Karpas-422 (cell line): ENCODE measurements at regions not wholly inside any gene's neighbourhood (a gene's known extent, or its start where the extent isn't known, plus 50 kb on each side); places are given as distances from the start of the nearest gene placed in this dataset.
A peak's percentile ranks its signal among the peaks of the same experiment; 100 is the strongest.

Experiments used
- DNase-seq: peaks from one replicate; pipeline ENCODE4 v3.0.0-alpha.2; 2015
- H2AFZ ChIP-seq: fragments of 200-600 bp; sonication (generic); 2 replicates; pipeline ENCODE4 v1.6.1; 2014; ENCODE audit warnings: antibody characterized with exemption, low read length, mixed read lengths
- H3K27ac ChIP-seq: fragments of 200-600 bp; sonication (generic); 2 replicates; pipeline ENCODE4 v1.5.1; 2014; ENCODE audit warnings: mild to moderate bottlenecking, low read length, moderate library complexity
- H3K27me3 ChIP-seq: fragments of 200-600 bp; sonication (generic); 2 replicates; pipeline ENCODE4 v1.6.1; 2014; ENCODE audit warnings: low read length, mixed read lengths
- H3K36me3 ChIP-seq: fragments of 200-600 bp; sonication (generic); 2 replicates; pipeline ENCODE4 v1.6.1; 2014; ENCODE audit warnings: low read length, mixed read lengths; ENCODE audit not compliant: insufficient read depth
- H3K4me1 ChIP-seq: fragments of 200-600 bp; sonication (generic); 2 replicates; pipeline ENCODE4 v1.6.1; 2014; ENCODE audit warnings: mild to moderate bottlenecking, low read length, mixed read lengths
- H3K4me2 ChIP-seq: fragments of 200-600 bp; sonication (generic); 2 replicates; pipeline ENCODE4 v1.6.1; 2014; ENCODE audit warnings: low read length, low read depth, mild to moderate bottlenecking; ENCODE audit not compliant: poor library complexity, severe bottlenecking
- H3K4me3 ChIP-seq: fragments of 200-600 bp; sonication (generic); 2 replicates; pipeline ENCODE4 v1.5.1; 2014; ENCODE audit warnings: mild to moderate bottlenecking, antibody characterized with exemption, low read length, mixed read lengths
- H3K79me2 ChIP-seq: fragments of 200-600 bp; sonication (generic); 2 replicates; pipeline ENCODE4 v1.6.1; 2014; ENCODE audit warnings: mild to moderate bottlenecking, low read length, mixed read lengths
- H3K9ac ChIP-seq: fragments of 200-600 bp; sonication (generic); 2 replicates; pipeline ENCODE4 v1.6.0; 2014; ENCODE audit warnings: low read length
- H3K9me2 ChIP-seq: fragments of 200-600 bp; sonication (generic), shearing (Covaris generic); replicated peaks from 2 replicates; pipeline ENCODE4 v1.6.0; 2014; ENCODE audit warnings: mild to moderate bottlenecking, low read length, moderate library complexity; ENCODE audit not compliant: insufficient read depth
- H3K9me3 ChIP-seq: fragments of 300-700, 200-600 bp; sonication (generic); 2 replicates; pipeline ENCODE4 v1.6.1; 2014; ENCODE audit warnings: low read length, mixed read lengths
- H4K20me1 ChIP-seq: fragments of 200-600 bp; sonication (generic); 2 replicates; pipeline ENCODE4 v1.6.1; 2014; ENCODE audit warnings: mild to moderate bottlenecking, antibody characterized with exemption, low read length, low read depth; ENCODE audit not compliant: insufficient read depth

- Histone ChIP-seq H3K9me2 (no peaks in the 10 kb centered on the region), H2AFZ (no peak overlapping the region), H3K27ac (no peak overlapping the region), H3K9ac (no peak overlapping the region), H3K27me3 (no peaks in the 10 kb centered on the region), H3K4me3 (no peak overlapping the region), H4K20me1 (no peaks in the 10 kb centered on the region), H3K9me3 (no peaks in the 10 kb centered on the region), H3K4me2 (no peak overlapping the region), H3K4me1 (peaks cover 10% of the 10 kb centered on the region), H3K79me2 (no peaks in the 10 kb centered on the region), H3K36me3 (no peaks in the 10 kb centered on the region)
- DNase-seq: no peak
These were observed 191.8 kb upstream of the LRFN2 start for GRCh38 chr6:40778918-40779317.

- no peak for DNase-seq
- Histone ChIP-seq H3K4me3 (no peak overlapping the region), H4K20me1 (no peaks in the 10 kb centered on the region), H3K4me1 (peaks cover 16% of the 10 kb centered on the region), H3K27ac (no peak overlapping the region), H3K36me3 (no peaks in the 10 kb centered on the region), H3K4me2 (no peak overlapping the region), H3K27me3 (no peaks in the 10 kb centered on the region), H3K9me3 (no peaks in the 10 kb centered on the region), H3K79me2 (no peaks in the 10 kb centered on the region), H2AFZ (no peak overlapping the region), H3K9ac (no peak overlapping the region), H3K9me2 (no peaks in the 10 kb centered on the region)
These were observed 191.0 kb upstream of the LRFN2 start for GRCh38 chr6:40778196-40778595.

GRCh38 chr6:40774932-40775331, 187.8 kb upstream of the LRFN2 start:
- H3K79me2 ChIP-seq: no peaks in the 10 kb centered on the region
- no peaks in the 10 kb centered on the region for H3K36me3 ChIP-seq
- H3K4me1 ChIP-seq: peaks cover 17% of the 10 kb centered on the region
- H2AFZ ChIP-seq: no peak overlapping the region
- peak; percentile 80 for DNase-seq
- H3K9me3 ChIP-seq: no peaks in the 10 kb centered on the region
- H3K9me2 ChIP-seq: no peaks in the 10 kb centered on the region
- H3K4me3 ChIP-seq: no peak overlapping the region
- no peaks in the 10 kb centered on the region for H3K27me3 ChIP-seq
- H3K4me2 ChIP-seq: no peak overlapping the region
- H3K9ac ChIP-seq: no peak overlapping the region
- no peak overlapping the region for H3K27ac ChIP-seq
- no peaks in the 10 kb centered on the region for H4K20me1 ChIP-seq

GRCh38 chr6:40770794-40771193, 183.6 kb upstream of the LRFN2 start:
- no peaks in the 10 kb centered on the region for H3K9me3 ChIP-seq
- no peak overlapping the region for H2AFZ ChIP-seq
- DNase-seq: no peak
- no peaks in the 10 kb centered on the region for H3K27me3 ChIP-seq
- H3K27ac ChIP-seq: no peak overlapping the region
- H3K4me1 ChIP-seq: peaks cover 28% of the 10 kb centered on the region
- no peaks in the 10 kb centered on the region for H3K36me3 ChIP-seq
- H3K4me3 ChIP-seq: no peak overlapping the region
- H3K79me2 ChIP-seq: no peaks in the 10 kb centered on the region
- H3K9me2 ChIP-seq: no peaks in the 10 kb centered on the region
- H3K4me2 ChIP-seq: no peak overlapping the region
- H4K20me1 ChIP-seq: no peaks in the 10 kb centered on the region
- H3K9ac ChIP-seq: no peak overlapping the region

- H3K79me2 ChIP-seq: no peaks in the 10 kb centered on the region
- H3K4me2 ChIP-seq: no peak overlapping the region
- no peak overlapping the region for H3K4me3 ChIP-seq
- no peak overlapping the region for H3K27ac ChIP-seq
- no peak for DNase-seq
- no peak overlapping the region for H3K9ac ChIP-seq
- H3K36me3 ChIP-seq: no peaks in the 10 kb centered on the region
- no peaks in the 10 kb centered on the region for H3K9me2 ChIP-seq
- H3K4me1 ChIP-seq: peaks cover 44% of the 10 kb centered on the region
- no peaks in the 10 kb centered on the region for H3K27me3 ChIP-seq
- no peaks in the 10 kb centered on the region for H4K20me1 ChIP-seq
- peak overlapping the region; percentile 46; the same call in 1 of the 2 replicates for H2AFZ ChIP-seq
- H3K9me3 ChIP-seq: no peaks in the 10 kb centered on the region
These were observed 177.6 kb upstream of the LRFN2 start for GRCh38 chr6:40764726-40765125.

GRCh38 chr6:40762981-40763380, 175.8 kb upstream of the LRFN2 start:
- H4K20me1 ChIP-seq: no peaks in the 10 kb centered on the region

GRCh38 chr6:40760887-40761286, 173.7 kb upstream of the LRFN2 start:
- peaks cover 73% of the 10 kb centered on the region for H3K4me1 ChIP-seq
- H3K79me2 ChIP-seq: no peaks in the 10 kb centered on the region
- no peaks in the 10 kb centered on the region for H3K36me3 ChIP-seq
- DNase-seq: peak; percentile 75
- H2AFZ ChIP-seq: no peak overlapping the region
- no peaks in the 10 kb centered on the region for H4K20me1 ChIP-seq
- H3K9me3 ChIP-seq: no peaks in the 10 kb centered on the region
- peak overlapping the region; percentile 14; the same call in 1 of the 2 replicates for H3K4me3 ChIP-seq
- H3K4me2 ChIP-seq: peak overlapping the region; percentile 57
- peak overlapping the region; percentile 57 for H3K27ac ChIP-seq
- H3K9me2 ChIP-seq: no peaks in the 10 kb centered on the region
- H3K9ac ChIP-seq: peak overlapping the region; percentile 47
- no peaks in the 10 kb centered on the region for H3K27me3 ChIP-seq

More at GRCh38 chr6:40762981-40763380, 175.8 kb upstream of the LRFN2 start:
- DNase-seq: no peak
- Histone ChIP-seq H3K4me2 (no peak overlapping the region), H3K4me3 (no peak overlapping the region), H2AFZ (no peak overlapping the region), H3K36me3 (no peaks in the 10 kb centered on the region), H3K9ac (no peak overlapping the region), H3K79me2 (no peaks in the 10 kb centered on the region), H3K9me2 (no peaks in the 10 kb centered on the region), H3K4me1 (peaks cover 53% of the 10 kb centered on the region), H3K9me3 (no peaks in the 10 kb centered on the region), H3K27ac (no peak overlapping the region), H3K27me3 (no peaks in the 10 kb centered on the region)

- Histone ChIP-seq H3K36me3 (no peaks in the 10 kb centered on the region), H3K27me3 (no peaks in the 10 kb centered on the region), H3K4me3 (no peak overlapping the region), H2AFZ (no peak overlapping the region), H3K4me2 (peak overlapping the region; percentile 57), H3K9ac (peak overlapping the region; percentile 47; the same call in 1 of the 2 replicates), H3K4me1 (peaks cover 73% of the 10 kb centered on the region), H4K20me1 (no peaks in the 10 kb centered on the region), H3K79me2 (no peaks in the 10 kb centered on the region), H3K27ac (peak overlapping the region; percentile 57; the same call in 1 of the 2 replicates), H3K9me2 (no peaks in the 10 kb centered on the region), H3K9me3 (no peaks in the 10 kb centered on the region)
- DNase-seq: no peak
These were observed 172.7 kb upstream of the LRFN2 start for GRCh38 chr6:40759838-40760237.

GRCh38 chr6:40759264-40759663, 172.1 kb upstream of the LRFN2 start:
- no peak for DNase-seq
- no peak overlapping the region for H3K4me3 ChIP-seq
- no peaks in the 10 kb centered on the region for H3K9me2 ChIP-seq
- peaks cover 70% of the 10 kb centered on the region for H3K4me1 ChIP-seq
- no peak overlapping the region for H3K9ac ChIP-seq
- no peaks in the 10 kb centered on the region for H3K27me3 ChIP-seq
- H3K9me3 ChIP-seq: no peaks in the 10 kb centered on the region
- no peak overlapping the region for H3K27ac ChIP-seq
- no peaks in the 10 kb centered on the region for H4K20me1 ChIP-seq
- H3K79me2 ChIP-seq: no peaks in the 10 kb centered on the region
- H2AFZ ChIP-seq: no peak overlapping the region
- H3K36me3 ChIP-seq: no peaks in the 10 kb centered on the region
- H3K4me2 ChIP-seq: peak overlapping the region; percentile 57
